Renal pelvis (tissue), 1 donor: ENCODE measurements at regions not wholly inside any gene's neighbourhood (a gene's known extent, or its start where the extent isn't known, plus 50 kb on each side); places are given as distances from the start of the nearest gene placed in this dataset.
"Not testable (repeated sequence)": the region's sequence is repeated elsewhere in the genome, so short reads cannot be mapped to it uniquely, and the experiment has no call there.

ENCODE experiments used
- DNase-seq: peaks from one replicate; pipeline ENCODE4 v3.0.0-alpha.2; 2013

GRCh38 chr6:104506429-104506828 lies 353.3 kb downstream of the HACE1 start:
- no peak for DNase-seq

GRCh38 chr6:104505838-104506237 lies 353.9 kb downstream of the HACE1 start:
- peak; percentile 49 for DNase-seq

GRCh38 chr6:104500265-104500664 lies 359.5 kb downstream of the HACE1 start:
- no peak for DNase-seq

- DNase-seq = no peak
Observed at GRCh38 chr6:104486035-104486434, 373.7 kb downstream of the HACE1 start.

- no peak for DNase-seq
Observed at GRCh38 chr6:104484626-104485025, 375.1 kb downstream of the HACE1 start.

DNA sequence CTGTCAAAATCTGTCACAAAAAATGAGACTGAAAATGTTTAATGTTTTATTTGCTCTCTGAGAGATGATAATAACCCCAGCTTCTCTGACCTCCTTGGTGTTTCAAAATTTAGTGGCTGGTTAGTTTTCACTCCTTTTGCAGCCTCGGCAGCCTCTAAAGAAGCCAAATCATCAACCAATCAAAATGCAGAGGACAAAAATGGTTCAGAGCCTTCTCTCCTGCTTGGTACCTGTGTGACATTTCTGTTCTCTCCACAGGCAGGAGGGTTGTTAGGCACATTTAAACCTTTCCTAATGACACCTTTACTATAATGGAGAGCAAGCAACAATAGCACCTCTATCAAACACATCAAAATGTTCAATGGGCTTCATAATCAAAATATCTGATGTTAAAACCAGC lies 375.5 kb downstream of the HACE1 start:
- no peak for DNase-seq

- DNase-seq = no peak
Observed at GRCh38 chr6:104483225-104483834, 376.4 kb downstream of the HACE1 start.

- DNase-seq = no peak
Observed at GRCh38 chr6:104477569-104477968, 382.1 kb downstream of the HACE1 start.

- DNase-seq = no peak
Observed at GRCh38 chr6:104473021-104473429, 386.7 kb downstream of the HACE1 start.

- DNase-seq = no peak
Observed at GRCh38 chr6:104472021-104472901, 387.5 kb downstream of the HACE1 start.

DNA sequence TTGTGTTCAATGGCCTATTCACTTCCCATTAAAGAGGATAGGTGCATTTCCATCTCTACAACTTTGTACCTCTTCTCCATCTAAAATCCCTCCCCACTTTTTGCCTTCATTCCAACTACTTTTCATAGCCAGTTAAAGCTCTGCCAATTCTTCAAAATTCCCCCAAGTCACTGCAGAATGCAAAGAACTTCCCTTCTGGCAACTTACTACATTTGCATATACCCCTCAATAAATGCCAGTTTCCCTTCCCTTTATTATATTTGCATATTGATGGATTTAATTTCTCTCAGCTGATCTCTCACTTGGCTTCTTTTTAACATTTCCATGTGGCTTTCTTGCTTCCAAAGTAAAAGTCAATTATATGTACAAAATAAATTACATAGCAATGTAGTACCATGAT lies 393.4 kb downstream of the HACE1 start:
- DNase-seq = no peak

DNA sequence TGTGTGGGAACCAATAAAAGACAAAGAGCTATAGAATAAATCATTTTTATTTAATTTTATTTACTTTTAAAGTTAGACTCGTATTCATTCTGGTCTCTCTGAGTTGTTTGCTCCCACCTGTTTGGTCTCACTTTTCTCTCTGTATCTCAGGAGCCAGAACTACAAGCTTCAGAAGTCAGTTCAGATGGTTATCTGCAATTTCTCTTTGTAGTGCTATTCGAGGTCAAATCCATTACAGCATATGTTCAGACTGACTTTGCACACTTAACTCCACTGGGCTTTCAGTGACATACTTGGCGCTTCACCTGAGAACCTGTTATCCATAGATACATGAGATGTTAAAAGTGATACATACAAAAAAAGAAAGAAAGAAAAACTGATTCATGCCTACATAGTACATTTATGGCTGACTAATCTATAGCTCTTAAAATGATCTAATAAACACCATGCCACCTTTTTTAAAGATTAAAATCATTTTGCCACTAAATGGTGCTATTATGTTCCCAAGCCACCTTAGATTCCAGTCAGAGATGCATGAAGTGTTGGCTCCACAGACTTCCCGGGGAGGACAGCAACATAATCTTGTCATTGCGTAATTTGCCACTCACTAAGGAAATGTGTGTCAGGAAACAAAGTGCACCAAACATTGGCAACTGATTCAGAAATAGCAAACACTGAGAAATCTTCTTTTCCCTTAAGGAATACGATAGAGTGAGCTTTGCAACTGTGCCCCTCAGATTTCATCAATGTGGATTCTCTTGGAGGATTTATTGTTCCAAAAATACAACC lies 396.7 kb downstream of the HACE1 start:
- no peak for DNase-seq

- DNase-seq = no peak
Observed at GRCh38 chr6:104460738-104461483, 398.8 kb downstream of the HACE1 start.

DNA sequence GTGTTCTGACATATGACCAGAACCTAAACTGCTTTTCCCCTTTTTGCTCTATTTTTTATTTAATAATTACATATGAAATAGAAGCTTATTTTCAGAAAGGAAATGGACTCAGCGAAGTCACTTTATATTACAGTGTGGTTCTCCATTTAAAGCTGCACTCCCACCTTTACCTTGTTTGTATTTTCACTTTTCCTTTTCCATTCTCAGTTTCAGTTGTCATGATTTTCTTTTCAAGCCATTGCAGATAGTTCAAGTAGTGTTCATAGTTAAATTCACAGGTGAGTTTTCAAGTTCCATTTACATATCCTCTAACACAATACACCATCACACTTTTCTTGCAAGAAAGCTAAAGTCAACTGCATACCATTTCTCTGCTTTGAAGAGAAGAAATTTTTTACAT lies 400.2 kb downstream of the HACE1 start:
- DNase-seq = no peak

- no peak for DNase-seq
Observed at GRCh38 chr6:104449918-104450317, 409.8 kb downstream of the HACE1 start.

GRCh38 chr6:104446101-104447080 lies 413.3 kb downstream of the HACE1 start:
- not testable (repeated sequence) for DNase-seq

- no peak for DNase-seq
Observed at GRCh38 chr6:104434519-104434918, 425.2 kb downstream of the HACE1 start.

DNA sequence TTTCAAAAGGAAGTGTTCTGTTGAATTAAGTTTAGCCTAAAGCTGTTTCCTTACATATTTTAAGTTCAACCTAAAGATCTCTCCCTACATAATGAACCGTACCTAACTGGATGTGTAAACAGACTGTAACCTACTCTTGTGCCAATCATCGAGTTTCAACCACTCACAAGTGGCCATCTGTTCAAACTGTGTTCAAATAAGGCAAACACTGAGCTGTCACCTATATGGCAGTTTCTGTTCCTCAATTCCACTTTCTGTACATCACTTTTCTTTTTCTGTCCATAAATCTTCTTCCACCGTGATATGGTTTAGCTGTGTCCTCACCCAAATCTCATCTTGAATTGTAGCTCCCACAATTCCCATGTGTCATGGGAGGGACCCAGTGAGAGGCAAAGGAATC lies 428.6 kb downstream of the HACE1 start:
- no peak for DNase-seq

DNA sequence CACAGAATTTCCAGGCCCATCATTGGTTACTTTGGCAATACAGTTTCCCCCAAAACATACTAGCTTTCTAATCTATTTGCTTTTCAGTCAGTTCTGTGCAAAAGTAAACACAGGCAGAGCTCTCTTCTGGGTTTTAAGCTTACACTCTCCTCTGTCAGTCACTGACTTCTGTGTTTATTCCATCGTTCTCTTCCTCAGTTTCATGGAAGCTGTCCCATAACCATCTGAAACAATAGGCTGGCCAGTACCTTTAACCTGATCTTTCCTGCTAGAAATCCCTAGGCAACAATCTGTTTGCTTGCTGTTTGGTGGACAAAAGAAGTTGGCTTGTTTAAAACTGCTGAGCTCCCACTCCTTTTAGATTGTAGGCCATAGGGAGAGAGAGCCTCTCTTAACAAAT lies 431.5 kb downstream of the HACE1 start:
- DNase-seq = no peak

DNA sequence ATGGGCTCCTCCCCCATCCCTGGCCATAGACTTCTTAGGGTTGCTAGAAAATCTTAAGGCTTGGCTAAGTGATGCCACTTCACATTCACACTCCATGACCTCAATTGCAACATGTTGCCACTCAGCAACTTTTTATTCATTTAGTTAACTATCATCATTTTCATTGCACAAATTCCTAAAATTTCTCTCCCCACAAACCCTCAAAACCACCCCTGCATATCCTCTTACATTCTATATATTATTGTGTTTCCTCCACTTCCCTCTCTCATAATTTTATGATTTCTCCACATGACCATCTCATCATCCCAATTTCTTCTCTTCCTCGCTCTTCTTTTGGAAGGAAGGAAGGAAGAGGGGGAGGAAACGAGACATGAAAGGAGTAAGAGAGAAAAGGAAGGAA lies 436.0 kb downstream of the HACE1 start:
- no peak for DNase-seq

GRCh38 chr6:104421650-104422049 lies 438.1 kb downstream of the HACE1 start:
- DNase-seq = no peak
